ENCODE measurements at regions not wholly inside any gene's neighbourhood (a gene's known extent, or its start where the extent isn't known, plus 50 kb on each side); places are given as distances from the start of the nearest gene placed in this dataset.

DNA sequence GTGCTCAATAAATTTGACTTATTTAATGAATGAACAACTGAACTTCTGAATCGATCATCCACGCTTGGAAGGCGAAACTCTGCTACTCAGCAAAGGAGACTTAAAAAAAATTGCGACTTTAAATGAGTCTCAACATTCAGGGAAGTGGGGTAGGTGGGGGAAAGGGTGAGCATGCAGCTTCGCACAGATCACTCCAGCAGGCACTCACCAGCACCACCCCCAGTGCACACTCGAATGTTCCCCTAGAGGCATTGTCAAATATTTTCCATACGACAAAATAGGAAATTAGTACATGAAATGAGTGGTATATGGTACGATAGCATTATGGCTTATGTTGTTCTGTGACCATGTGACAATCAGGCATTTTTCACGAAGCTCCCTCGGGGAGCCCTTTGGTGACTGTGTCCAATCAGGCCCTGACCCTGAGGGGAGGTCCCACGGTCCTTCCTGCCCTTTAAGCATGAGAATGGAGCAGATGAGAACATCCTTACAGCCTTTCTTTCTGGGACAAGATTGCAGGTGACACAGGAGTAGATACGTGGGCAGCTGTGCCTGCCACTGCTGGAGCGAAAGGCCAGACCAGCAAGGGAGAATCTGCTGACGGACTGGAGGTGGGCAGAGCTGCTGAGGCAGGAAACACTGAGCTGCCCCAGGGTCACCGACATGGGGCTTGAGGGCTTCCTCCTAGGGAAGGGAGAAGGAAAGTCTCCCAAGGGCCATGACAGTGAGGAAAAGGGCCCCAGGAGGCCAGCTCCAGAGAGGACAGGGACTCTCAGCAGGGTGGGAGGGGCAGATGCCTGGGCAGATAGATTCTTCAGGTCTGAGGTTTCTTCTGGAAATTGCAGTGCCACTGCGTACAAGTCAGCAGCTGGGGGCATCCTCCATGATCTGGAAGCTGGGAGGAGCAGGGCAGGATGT is 101.3 kb upstream of the ID2 start:
- no peak for TF ChIP-seq EZH2 (IDR thresholded peaks at IDR 0.05)
- TF ChIP-seq, protein P1, sequence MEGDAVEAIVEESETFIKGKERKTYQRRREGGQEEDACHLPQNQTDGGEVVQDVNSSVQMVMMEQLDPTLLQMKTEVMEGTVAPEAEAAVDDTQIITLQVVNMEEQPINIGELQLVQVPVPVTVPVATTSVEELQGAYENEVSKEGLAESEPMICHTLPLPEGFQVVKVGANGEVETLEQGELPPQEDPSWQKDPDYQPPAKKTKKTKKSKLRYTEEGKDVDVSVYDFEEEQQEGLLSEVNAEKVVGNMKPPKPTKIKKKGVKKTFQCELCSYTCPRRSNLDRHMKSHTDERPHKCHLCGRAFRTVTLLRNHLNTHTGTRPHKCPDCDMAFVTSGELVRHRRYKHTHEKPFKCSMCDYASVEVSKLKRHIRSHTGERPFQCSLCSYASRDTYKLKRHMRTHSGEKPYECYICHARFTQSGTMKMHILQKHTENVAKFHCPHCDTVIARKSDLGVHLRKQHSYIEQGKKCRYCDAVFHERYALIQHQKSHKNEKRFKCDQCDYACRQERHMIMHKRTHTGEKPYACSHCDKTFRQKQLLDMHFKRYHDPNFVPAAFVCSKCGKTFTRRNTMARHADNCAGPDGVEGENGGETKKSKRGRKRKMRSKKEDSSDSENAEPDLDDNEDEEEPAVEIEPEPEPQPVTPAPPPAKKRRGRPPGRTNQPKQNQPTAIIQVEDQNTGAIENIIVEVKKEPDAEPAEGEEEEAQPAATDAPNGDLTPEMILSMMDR (IDR thresholded peaks at IDR 0.05): no peak
